ENCODE measurements at regions not wholly inside any gene's neighbourhood (a gene's known extent, or its start where the extent isn't known, plus 50 kb on each side); places are given as distances from the start of the nearest gene placed in this dataset.

GRCh38 chr2:191515551-191515950 is 162.4 kb upstream of the NABP1 start:
- DNase-seq: no peak

- DNase-seq: no peak
These were observed 161.7 kb upstream of the NABP1 start for GRCh38 chr2:191516260-191516659.

DNA sequence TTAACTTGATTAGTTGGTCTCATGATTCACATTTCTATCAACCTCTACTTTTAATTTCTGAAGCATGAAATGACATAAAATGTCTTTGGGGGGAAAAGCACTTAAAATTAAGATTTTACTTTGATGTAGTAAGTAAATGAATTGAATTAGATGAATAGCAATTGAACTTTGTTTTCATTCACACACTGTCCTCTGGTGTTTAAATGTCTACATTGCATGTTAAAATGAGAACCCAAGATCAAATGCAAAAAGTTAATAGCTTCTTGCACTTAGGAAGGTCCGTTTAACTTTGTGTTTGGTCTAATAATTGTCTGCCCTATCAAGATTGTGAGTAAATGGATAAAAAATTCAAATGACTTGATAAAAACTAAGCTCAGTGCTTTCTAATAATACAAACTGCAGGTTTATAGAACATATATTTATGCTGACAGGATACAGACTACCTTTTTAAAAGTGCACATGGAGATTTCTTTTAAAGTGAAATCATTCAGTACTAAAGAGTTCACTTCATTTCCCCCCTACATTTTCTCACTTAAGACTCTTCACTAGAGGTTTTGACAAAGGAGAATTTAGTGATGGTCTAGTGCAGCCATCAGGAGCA is 156.2 kb upstream of the NABP1 start:
- peak; percentile 51 for DNase-seq

GRCh38 chr2:191522478-191523120 is 155.3 kb upstream of the NABP1 start:
- DNase-seq: no peak

DNA sequence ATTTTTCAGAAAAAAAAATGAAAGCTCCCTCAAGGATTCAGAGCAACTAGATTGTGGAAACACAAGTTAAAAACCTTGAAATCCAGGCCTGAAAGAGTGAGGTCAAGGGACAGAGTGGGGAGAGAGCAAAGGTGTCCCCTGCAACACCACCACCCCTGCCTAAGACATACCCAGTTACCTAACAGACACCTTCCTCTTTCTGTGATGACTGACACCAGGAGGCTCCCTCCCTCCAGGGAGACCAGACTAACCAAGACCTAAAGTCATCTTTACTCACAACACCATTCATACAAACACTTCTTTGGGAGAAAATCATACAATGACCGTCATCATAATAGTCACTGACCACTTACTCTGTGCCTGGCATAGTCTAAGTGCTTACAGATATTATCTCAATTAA is 151.8 kb upstream of the NABP1 start:
- DNase-seq: no peak

GRCh38 chr2:191526536-191526935 is 151.4 kb upstream of the NABP1 start:
- DNase-seq: no peak

GRCh38 chr2:191526953-191527556 is 150.9 kb upstream of the NABP1 start:
- DNase-seq: no peak

DNA sequence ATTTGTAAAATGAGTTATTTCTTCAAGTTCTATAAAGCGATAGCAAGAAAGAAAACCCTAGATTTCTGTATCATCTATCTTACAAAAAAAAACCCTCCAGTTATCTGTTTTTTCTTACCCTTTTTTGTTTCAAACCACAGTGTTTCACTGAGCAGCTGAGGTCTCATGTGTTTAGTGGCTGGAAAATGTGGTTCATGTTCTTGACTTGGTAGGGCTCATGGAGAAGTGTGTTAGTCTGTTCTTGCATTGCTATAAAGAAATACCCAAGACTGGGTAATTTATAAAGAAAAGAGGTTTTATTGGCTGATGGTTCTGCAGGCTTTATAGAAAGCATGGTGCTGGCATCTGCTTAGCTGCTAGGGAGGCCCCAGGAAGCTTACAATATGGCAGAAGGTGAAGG is 147.3 kb upstream of the NABP1 start:
- DNase-seq: no peak

GRCh38 chr2:191533693-191534180 is 144.2 kb upstream of the NABP1 start:
- DNase-seq: no peak

DNA sequence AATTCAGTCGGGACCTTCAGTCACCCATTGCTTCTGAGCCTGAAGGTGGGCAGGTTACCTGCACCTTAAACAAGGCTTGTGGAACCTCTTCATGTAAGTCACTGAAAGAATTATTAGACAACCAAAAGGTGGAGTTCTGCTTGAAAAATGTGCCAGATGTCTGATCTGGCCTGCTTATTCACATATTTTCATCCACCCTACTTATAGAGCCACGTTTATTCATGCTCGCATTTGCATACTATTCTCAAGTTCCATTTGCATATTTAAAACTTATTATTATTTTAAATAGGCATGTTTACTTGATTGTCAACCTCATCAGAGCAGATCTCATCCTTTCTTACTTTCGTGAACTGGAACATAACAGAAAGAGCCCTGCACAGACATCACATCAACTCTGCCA is 140.0 kb upstream of the NABP1 start:
- no peak for DNase-seq

GRCh38 chr2:191538334-191538903 is 139.5 kb upstream of the NABP1 start:
- DNase-seq: no peak

DNA sequence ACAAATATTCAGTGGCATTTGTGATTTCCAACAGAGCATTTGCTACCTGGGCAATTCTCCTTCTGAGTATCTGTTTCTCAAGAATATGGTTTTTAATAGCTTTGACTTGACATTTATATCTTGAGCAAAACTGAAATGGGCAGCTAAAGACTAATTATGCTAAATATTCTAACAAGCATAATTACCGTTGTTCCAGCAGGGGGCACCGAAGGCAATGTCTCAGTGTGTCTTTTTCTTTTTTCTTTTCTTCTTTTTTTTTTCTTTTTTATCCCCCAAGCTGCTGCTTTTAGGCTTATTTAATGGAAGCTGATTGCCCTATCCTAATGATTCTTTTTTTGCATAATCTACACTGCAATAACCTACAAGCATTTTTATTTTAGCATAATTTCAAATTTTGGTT is 138.9 kb upstream of the NABP1 start:
- DNase-seq: peak; percentile 62

GRCh38 chr2:191540681-191541080 is 137.3 kb upstream of the NABP1 start:
- no peak for DNase-seq

GRCh38 chr2:191543708-191544107 is 134.2 kb upstream of the NABP1 start:
- no peak for DNase-seq

- DNase-seq: no peak
These were observed 133.4 kb upstream of the NABP1 start for GRCh38 chr2:191544461-191545062.

GRCh38 chr2:191545361-191545760 is 132.6 kb upstream of the NABP1 start:
- DNase-seq: no peak

DNA sequence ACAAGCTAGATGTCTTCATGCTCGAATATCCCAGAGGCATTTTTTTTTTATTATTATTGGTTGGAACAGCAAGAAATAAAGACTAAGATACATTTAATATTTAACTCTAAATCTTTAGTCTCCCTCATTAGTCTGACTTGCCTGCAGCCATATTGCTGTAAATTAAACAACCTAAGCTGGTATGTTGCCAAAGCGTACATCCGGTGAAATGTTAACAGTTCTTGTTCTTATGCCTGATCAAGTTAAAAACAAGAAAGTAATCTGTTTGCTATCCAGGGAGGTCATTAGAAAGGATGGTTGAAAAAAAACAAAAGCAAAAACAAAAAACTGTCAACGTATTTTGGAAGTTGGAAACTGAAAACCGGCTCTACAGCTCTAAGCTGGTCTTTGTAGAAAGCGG is 125.9 kb upstream of the NABP1 start:
- DNase-seq: peak; percentile 17

DNA sequence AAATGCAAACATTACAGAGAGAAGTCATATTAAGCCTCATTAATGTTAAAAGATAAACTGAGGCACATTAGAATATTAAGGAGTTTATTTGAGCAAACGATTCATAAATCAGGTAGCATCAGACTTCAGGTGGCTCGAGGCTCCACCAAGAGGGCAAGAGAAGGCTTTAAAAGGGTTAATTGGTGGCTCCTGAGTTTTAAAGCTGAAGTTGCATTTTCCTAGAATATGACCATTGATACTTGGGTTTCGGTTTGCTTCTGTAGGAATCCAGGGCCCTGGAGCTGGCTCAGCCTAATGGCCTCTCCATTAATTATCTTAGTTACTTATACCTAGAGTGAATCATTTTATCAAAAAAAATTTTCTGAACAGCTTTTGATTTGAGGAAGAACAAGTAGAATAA is 123.7 kb upstream of the NABP1 start:
- no peak for DNase-seq

GRCh38 chr2:191555092-191555742 is 122.7 kb upstream of the NABP1 start:
- DNase-seq: peak; percentile 88

GRCh38 chr2:191556463-191556862 is 121.5 kb upstream of the NABP1 start:
- no peak for DNase-seq

DNA sequence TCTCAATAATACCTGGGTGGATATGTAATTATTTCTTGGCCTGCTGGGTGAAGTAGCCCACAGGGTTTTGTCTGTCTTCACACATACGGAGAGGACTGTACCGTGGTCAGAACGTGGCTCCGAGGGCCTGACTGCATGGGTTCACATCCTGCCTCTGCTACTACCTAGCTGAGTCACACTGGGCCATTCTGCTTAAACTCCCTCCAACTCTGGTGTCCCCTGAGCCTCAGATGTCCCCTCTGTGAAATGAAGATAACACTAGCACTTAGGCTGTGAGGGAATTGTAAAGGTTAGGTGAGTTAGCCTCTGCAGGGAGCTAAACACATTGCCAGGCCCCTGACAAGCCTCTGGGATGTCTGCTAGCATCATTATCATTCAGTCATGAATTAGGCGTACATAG is 120.1 kb upstream of the NABP1 start:
- no peak for DNase-seq

DNA sequence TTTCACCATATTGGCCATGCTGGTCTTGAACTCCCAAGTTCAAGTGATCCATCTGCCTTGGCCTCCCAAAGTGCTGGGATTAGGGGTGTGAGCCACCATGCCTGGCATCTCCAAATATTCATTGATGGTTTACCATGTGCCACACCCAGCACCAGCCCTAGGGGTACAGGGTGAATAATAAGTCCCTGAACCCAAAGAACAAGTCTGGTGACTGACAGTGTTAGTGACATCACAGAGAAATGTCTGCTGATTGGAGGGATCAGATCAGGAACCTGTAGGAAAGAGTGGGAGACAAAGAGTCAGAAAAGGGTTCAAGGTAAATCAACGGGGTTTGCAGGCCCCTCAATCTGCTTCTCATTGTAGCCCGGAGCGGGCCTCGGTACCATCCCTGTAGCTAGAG is 118.4 kb upstream of the NABP1 start:
- DNase-seq: no peak

DNA sequence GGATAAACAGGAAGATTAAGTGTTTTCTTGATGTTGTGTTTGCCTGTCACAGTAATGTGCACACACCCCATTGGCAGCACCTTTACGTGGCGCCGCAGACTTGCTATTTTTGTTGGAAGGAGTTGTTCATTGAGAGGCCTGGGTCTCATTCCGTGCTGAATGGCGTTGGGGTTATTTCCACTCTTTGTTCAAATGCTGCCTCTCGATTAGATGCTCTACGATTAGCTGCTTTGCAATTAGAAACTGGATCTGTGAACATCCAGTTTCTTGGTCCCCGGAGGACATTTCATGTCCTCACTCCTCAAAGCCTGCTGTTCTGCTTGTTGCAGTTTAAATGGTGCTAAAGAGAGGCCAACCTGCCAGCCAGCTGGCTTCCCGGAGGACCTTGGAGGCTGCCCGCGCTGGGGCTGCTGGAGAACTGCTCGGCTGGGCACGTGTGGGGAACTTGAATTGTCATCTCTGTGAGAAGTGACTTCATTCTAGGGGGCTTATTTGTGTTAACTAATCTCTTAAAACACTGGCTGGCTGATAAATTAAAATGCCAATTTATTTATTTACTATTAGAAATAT is 117.4 kb upstream of the NABP1 start:
- DNase-seq: no peak

Data from DMS53 (cell line).